HG03575 (cell line): ENCODE measurements at regions not wholly inside any gene's neighbourhood (a gene's known extent, or its start where the extent isn't known, plus 50 kb on each side); places are given as distances from the start of the nearest gene placed in this dataset.
"Not testable (repeated sequence)": the region's sequence is repeated elsewhere in the genome, so short reads cannot be mapped to it uniquely, and the experiment has no call there.

Experiments
- ATAC-seq: cut with Tn5 transposase; IDR thresholded peaks from one replicate; pipeline ENCODE4 v1.9.1; 2021; ENCODE audit not compliant: unreplicated experiment, insufficient number of reproducible peaks, low FRiP score; ENCODE audit errors: extremely low read depth

GRCh38 chr12:78269620-78270019 lies 438.9 kb downstream of the NAV3 start:
- ATAC-seq: no peak

DNA sequence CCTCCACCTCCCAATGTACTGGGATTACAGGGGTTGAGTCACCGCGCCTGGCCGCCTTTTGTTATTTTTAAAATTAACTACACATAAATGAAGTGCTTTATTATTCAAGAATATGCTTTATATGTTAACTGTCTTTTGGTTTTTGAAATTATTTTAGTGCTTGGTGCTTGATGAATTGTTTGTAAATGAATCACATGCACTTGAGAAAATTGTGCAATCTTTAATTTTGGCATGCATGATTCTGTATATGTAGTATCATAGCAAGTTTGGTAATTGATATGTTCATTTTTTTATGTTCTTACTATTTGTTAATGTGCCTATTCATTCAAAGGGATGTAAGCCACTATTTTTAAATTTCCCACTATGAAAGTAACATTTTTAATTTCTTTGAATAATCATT lies 440.9 kb downstream of the NAV3 start:
- no peak for ATAC-seq

DNA sequence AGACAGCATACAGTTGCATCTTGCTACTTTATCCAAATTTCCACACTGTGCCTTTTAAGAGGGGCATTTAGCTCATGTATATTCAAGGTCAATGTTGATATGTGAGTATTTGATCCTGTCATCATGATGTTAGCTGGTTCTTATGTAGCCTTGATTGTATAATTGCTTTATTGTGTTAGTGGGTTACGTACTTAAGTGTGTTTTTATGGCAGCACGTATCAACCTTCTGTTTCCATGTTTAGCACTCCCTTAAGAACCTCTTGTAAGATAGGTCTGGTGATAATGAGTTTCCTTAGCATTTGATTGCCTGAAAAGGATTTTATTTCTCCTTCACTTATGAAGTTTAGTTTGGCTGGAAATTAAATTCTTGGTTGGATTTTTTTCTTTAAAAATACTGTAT lies 445.2 kb downstream of the NAV3 start:
- ATAC-seq: no peak

- ATAC-seq: no peak
Measured at GRCh38 chr12:78278706-78279190, 448.1 kb downstream of the NAV3 start.

DNA sequence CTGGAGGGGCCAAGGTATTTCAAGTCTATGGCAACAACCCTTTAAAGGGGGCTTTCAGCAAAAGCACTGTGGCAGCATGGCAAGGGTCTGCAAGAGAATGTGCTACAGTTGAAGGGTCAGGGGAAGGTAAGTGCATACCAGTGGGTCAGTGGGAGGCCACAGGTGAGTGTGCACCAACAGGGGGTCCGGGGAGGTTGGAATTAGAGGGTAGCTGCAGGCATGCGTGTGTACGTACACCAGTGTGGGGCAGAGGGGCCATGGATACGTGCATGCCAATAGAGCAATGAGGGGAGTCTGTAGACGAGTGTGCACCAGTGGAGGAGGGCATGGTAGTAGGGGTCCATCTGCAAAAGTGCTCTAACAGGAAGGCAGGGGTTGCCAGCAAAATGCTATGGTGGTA lies 448.9 kb downstream of the NAV3 start:
- ATAC-seq: no peak

DNA sequence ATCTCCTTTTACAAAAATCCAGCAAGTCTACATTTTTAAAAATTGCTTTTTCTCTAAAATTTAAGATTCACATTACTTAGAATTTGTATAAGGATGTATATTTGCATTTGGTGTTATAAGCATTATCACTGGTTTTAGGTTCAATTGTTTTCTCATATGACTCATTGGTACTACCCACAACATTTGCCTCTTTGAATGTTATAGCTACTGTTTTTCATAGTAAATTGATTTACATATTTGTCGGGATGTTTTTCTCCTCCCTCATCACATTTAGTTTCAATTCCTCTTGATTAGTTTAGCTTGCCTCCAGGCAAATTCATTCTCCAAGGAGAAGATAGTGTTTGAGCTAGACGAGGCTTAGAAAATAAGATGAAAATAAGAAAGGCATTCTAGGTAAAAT lies 450.4 kb downstream of the NAV3 start:
- not testable (repeated sequence) for ATAC-seq

GRCh38 chr12:78284417-78284816 lies 453.7 kb downstream of the NAV3 start:
- ATAC-seq: no peak

- ATAC-seq: no peak
Measured at GRCh38 chr12:78290606-78291345, 460.1 kb downstream of the NAV3 start.

- ATAC-seq: no peak
Measured at GRCh38 chr12:78293059-78293686, 462.5 kb downstream of the NAV3 start.

- ATAC-seq: not testable (repeated sequence)
Measured at GRCh38 chr12:78301282-78301681, 470.6 kb downstream of the NAV3 start.

DNA sequence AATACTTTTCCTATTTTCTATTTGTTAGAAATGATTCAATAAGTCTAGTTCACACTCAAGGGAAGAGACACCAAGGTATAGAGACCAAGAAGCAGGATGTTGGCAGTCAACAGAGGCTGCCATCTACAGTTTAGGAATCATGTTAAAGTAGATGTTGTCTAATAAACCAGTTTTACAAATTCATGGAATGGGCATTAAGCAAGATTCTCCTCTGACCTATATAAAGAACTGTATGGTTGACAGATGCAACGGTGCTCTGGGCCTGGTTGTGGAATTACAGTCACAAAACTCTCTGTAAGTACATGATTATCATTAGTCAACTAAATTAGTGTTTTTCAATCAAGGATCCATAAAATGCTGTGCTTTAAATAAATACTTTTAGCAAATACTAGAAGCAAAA lies 475.1 kb downstream of the NAV3 start:
- no peak for ATAC-seq

GRCh38 chr12:78306236-78306635 lies 475.5 kb downstream of the NAV3 start:
- no peak for ATAC-seq

DNA sequence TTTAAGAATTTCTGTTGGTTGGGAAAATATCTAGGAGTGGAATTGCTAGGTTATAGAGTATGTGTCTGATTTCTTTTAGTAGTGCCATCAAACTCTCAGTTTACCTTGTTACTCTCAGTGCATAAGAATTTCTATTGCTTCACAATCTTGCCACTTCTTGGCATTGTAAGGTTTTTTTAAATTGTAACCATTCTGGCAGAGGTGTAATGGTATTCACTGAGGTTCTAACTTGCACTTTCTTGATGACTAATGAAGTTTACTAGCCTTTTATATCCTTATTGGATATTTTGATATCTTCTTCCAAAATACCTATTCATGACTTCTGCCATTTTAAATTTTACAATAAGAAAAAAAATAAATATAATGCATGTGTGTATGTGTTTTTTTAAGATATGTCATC lies 478.0 kb downstream of the NAV3 start:
- ATAC-seq: no peak

DNA sequence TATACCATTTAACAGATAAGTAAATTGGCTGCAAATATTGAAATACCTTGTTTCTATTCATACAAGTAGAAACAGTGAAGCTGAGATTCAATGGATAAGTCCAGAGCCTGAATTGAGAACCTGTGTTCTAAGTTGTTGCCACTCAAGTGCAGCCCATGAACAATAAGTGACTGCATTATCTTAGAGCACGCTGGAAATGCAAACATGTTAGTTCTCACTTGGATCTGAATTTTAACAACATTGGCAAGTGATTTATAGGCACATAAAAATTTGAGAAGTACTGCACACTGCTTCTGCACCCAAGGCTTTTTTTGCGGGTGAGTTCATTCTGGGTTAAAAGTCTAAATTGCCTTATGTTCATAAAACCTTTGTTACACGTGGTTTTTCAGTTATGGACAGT lies 484.3 kb downstream of the NAV3 start:
- ATAC-seq: no peak

- no peak for ATAC-seq
Measured at GRCh38 chr12:78316136-78316535, 485.4 kb downstream of the NAV3 start.

DNA sequence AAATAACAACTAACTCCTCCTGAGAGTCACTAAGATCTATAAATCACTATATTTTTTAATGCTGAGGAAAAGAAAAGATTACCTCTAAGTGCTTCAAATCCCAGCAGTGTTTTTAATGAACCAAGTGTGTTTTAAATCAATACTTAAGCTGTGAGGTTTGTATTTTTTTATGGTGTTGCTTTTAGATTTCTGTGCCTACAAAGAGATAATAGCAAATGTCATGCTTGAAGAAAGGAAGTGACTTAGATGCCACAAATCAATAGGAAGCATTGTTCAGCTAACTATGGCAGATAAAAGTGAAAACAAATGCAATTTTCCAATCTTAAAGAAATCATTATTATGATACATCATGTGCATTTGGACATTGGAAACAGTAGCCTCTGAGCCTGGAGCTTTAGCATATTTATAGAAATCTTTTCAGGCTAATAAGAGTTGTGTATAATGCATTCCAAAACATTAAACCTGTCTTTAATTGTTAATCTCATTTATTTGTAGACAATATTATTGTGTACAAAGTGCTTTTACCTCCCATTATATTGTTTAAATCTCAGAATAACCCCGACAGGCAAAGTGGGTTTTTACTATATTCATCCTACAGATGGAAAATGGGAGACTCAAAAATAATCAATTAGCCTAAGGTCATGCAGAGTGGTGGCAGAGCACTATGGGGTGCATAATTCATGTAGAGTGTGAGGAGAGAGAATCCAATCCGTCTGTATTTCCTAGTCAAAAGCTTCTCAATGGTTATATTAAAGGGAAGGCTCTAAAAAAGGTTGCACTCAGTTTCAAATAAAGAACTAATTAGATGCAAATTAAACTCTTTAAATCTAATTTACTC lies 486.2 kb downstream of the NAV3 start:
- no peak for ATAC-seq

DNA sequence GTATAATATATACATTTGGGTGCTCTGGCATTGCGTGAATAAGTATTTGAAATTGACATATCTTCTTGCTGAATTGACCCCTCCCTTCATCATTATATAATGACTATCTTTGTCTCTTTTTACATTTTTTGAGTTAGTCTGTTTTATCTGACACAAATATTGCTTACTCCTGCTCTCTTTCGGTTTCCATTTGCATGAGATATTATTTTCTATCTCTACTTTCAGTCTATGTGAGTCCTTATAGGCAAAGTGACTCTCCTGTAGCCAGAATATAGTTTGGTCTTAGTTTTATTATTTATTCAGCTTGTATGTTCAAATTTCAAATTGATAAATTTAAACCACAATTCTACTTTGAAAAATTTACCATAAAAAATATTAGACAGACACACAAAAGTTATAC lies 491.0 kb downstream of the NAV3 start:
- ATAC-seq: no peak

GRCh38 chr12:78323226-78323625 lies 492.5 kb downstream of the NAV3 start:
- no peak for ATAC-seq

GRCh38 chr12:78324234-78324633 lies 493.5 kb downstream of the NAV3 start:
- ATAC-seq: no peak

GRCh38 chr12:78328524-78328923 lies 497.8 kb downstream of the NAV3 start:
- no peak for ATAC-seq
